ENCODE measurements at regions not wholly inside any gene's neighbourhood (a gene's known extent, or its start where the extent isn't known, plus 50 kb on each side); places are given as distances from the start of the nearest gene placed in this dataset.

DNA sequence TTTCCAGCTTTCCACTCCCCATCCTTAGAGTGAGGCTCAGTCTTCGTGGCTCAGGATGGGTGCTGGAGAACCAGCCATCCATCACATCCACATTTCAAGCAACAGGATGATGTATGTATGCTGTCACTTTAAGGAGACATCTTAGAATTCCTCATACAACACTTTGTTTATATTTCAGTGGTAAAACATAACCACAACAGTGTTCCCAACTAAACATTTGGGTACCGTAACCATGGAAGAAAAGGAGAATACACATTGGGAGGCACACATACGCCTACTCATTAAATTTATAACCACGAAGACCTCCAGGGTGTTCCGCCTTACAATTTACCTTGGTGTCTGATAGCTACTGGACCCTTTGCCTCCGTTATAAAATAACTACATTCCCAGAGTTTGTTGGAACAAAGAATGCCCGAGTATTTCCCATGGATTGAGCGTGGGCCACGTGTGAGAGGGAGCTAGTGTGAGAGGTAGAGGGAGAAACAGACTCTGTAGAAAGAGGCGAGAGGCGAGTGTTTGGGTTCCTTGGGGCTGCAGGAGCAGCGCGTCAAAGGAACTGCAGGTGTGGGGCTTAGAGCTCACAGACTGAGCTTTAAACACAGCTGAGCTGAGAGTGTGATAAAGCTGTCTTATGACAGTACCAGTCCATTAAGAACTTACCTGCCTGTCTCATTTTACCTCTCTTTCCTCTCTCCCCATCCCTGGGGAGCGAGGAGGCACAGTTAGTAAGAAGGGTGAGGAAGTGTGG, 111.5 kb upstream of the USP24 start:
- TF ChIP-seq JUND (IDR thresholded peaks at IDR 0.05; ENCODE audit: low read depth), result no peak
- DNase-seq (ENCODE audit: low read depth in 1 of 2, low spot score in 1 of 2), result no peak
- in situ Hi-C loops (cut with HindIII; ENCODE audit: low pct_unique_long_range_greater_than_20kb, low sequenced_read_pairs), result no loop called here

- in situ Hi-C loops (cut with HindIII; ENCODE audit: low pct_unique_long_range_greater_than_20kb, low sequenced_read_pairs), result no loop called here
- TF ChIP-seq JUND (IDR thresholded peaks at IDR 0.05; ENCODE audit: low read depth), result no peak
- DNase-seq (ENCODE audit: low read depth in 1 of 2, low spot score in 1 of 2), result no peak
These were observed 108.6 kb upstream of the USP24 start for GRCh38 chr1:55323760-55324159.

DNA sequence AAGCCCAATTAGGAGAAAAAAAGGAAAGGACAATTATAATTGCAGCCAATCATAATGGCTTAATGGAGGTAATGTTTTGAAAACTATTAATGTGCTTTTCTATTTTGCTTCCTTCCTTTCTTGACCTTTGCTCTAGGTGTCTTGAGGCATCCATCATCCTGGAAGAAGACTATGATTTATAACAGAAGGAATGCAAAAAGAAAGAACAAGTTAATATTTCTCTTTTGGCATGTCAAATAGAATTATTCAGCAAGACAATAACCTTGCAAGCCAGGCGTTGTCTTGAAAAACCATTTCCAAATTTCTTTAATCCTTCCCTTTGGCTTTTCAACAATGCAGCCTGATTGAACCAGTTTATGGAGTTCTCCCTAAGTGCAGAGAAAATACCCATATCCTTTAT, 107.7 kb upstream of the USP24 start:
- DNase-seq (ENCODE audit: low read depth in 1 of 2, low spot score in 1 of 2), result no peak
- TF ChIP-seq JUND (IDR thresholded peaks at IDR 0.05; ENCODE audit: low read depth), result no peak

DNA sequence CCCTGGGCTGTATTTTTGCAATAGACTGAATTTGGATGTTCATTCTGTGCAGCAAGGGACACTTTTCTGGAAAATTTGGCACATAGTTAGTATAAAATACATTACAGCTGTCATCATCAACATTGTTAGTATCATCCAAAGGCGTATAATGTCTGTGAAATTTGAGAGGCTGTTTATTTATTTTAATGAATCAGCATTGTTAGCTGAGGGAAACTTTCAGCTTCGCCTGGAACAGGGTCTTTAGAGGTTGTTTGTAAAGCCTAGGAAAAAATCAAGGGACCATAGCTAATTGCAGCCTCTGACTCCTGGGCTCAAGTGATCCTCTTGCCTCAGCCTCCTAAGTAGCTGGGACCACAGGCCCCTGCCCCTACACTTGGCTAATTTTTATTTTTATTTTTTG, 106.8 kb upstream of the USP24 start:
- in situ Hi-C loops (cut with HindIII; ENCODE audit: low pct_unique_long_range_greater_than_20kb, low sequenced_read_pairs), result no loop called here
- no peak for DNase-seq (ENCODE audit: low read depth in 1 of 2, low spot score in 1 of 2)
- TF ChIP-seq JUND (IDR thresholded peaks at IDR 0.05; ENCODE audit: low read depth), result no peak

More for the DNA sequence above, 107.7 kb upstream of the USP24 start:
- in situ Hi-C loops (cut with HindIII; ENCODE audit: low pct_unique_long_range_greater_than_20kb, low sequenced_read_pairs), result no loop called here

DNA sequence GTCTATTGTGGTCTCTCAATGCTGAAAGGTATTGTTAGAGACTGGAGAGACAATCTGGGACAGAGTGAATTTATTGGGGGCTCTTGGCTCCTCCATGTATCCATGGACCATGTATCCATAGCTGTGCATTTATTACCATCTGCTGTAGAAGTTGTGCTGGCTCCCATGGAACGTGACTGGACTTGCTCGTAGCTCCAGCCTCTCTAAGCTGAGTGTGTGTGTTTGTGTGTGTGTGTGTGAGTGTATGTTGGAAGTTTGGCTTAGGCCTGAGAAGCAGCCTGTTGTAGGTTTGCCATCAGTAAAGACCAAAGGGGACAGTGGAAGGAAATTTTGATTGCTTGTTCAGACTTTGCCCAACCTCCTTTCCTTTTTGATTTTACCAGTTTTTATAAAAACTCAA, 105.7 kb upstream of the USP24 start:
- DNase-seq (ENCODE audit: low read depth in 1 of 2, low spot score in 1 of 2), result no peak
- no peak for TF ChIP-seq JUND (IDR thresholded peaks at IDR 0.05; ENCODE audit: low read depth)
- in situ Hi-C loops (cut with HindIII; ENCODE audit: low pct_unique_long_range_greater_than_20kb, low sequenced_read_pairs), result no loop called here

- TF ChIP-seq JUND (IDR thresholded peaks at IDR 0.05; ENCODE audit: low read depth), result no peak
- no peak for DNase-seq (ENCODE audit: low read depth in 1 of 2, low spot score in 1 of 2)
- in situ Hi-C loops (cut with HindIII; ENCODE audit: low pct_unique_long_range_greater_than_20kb, low sequenced_read_pairs), result no loop called here
These were observed 103.1 kb upstream of the USP24 start for GRCh38 chr1:55318116-55318817.

- in situ Hi-C loops (cut with HindIII; ENCODE audit: low pct_unique_long_range_greater_than_20kb, low sequenced_read_pairs), result no loop called here
- DNase-seq (ENCODE audit: low read depth in 1 of 2, low spot score in 1 of 2), result no peak
- no peak for TF ChIP-seq JUND (IDR thresholded peaks at IDR 0.05; ENCODE audit: low read depth)
These were observed 102.5 kb upstream of the USP24 start for GRCh38 chr1:55317673-55318072.

DNA sequence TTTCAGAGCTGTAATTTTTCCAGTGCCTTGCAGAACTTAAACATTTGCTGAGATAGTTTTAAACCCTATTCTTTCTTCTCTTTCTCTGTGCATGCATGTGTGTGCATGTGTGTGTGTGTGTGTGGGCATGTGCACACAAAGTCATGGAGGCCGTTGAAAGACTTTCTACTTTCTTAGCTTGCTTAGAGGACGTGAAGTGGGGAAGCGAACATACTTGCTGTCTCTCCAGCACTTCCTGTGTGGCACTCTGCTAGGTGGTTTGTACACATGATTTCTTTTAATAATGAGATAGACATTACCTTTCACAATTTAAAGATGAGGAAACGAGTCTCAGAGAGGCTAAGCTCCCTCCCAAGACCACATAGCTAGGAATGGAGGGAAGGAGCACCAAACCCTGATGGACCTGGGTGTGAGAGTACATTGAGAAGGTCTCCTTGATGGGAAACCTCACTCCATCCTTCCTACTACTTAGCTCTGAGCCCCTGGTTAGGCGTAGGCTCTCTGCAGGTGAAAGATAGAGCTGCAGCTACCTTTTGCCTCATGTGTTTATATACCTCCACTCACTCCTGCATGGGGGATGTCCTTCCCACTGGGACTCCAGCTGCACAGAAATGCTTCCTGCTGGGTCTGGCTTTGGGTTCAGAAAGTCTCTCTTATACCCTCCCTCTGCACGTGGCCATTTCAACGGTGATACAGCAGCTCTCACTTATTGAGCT, 101.9 kb upstream of the USP24 start:
- no peak for DNase-seq (ENCODE audit: low read depth in 1 of 2, low spot score in 1 of 2)
- TF ChIP-seq JUND (IDR thresholded peaks at IDR 0.05; ENCODE audit: low read depth), result no peak
- in situ Hi-C loops (cut with HindIII; ENCODE audit: low pct_unique_long_range_greater_than_20kb, low sequenced_read_pairs), result no loop called here

DNA sequence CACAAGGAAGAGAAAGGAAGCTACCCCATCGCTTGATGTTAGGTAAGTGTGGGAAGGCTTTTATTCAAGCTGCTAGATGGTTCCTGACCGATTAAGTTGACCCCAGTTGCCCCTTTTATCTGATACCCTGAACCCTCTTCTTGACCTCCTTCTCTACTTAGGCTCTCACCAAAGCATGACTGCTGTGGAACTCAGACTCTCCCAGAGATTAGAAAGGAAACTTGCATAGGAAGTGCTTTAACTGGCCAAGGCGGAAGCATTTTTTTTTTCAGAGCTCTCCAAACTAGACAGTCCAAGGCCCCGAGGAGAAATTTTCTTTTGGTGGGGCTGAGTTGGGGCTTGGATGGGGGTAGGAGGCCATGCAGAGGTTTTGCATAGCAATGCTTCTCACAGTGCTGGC, 101.3 kb upstream of the USP24 start:
- DNase-seq (ENCODE audit: low read depth in 1 of 2, low spot score in 1 of 2), result no peak
- in situ Hi-C loops (cut with HindIII; ENCODE audit: low pct_unique_long_range_greater_than_20kb, low sequenced_read_pairs), result no loop called here
- TF ChIP-seq JUND (IDR thresholded peaks at IDR 0.05; ENCODE audit: low read depth), result no peak

- TF ChIP-seq JUND (IDR thresholded peaks at IDR 0.05; ENCODE audit: low read depth), result no peak
- in situ Hi-C loops (cut with HindIII; ENCODE audit: low pct_unique_long_range_greater_than_20kb, low sequenced_read_pairs), result no loop called here
- no peak for DNase-seq (ENCODE audit: low read depth in 1 of 2, low spot score in 1 of 2)
These were observed 100.4 kb upstream of the USP24 start for GRCh38 chr1:55315552-55315951.

GRCh38 chr1:55314740-55315139, 99.6 kb upstream of the USP24 start:
- no peak for TF ChIP-seq JUND (IDR thresholded peaks at IDR 0.05; ENCODE audit: low read depth)
- in situ Hi-C loops (cut with HindIII; ENCODE audit: low pct_unique_long_range_greater_than_20kb, low sequenced_read_pairs), result no loop called here
- DNase-seq (ENCODE audit: low read depth in 1 of 2, low spot score in 1 of 2), result no peak

DNA sequence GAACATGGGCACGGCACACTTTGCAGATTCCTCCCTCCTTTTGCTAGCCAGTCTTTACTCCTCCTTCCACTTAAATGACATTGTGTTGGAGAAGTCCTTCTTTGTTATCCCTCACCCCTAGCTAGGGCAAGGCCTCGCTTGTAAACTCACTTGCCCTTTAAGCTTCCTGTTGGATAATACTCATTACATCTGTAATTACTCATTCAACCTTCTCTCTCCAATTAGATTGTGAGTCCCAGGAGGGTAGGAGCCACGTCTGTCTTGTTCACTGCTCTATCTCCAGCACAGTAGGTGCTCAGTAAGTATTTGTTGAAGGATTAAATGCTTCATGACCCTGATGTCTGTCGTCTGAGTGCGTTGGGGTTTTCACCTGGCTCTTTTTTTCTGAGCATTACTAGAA, 98.7 kb upstream of the USP24 start:
- TF ChIP-seq JUND (IDR thresholded peaks at IDR 0.05; ENCODE audit: low read depth), result no peak
- DNase-seq (ENCODE audit: low read depth in 1 of 2, low spot score in 1 of 2), result no peak
- in situ Hi-C loops (cut with HindIII; ENCODE audit: low pct_unique_long_range_greater_than_20kb, low sequenced_read_pairs), result no loop called here

DNA sequence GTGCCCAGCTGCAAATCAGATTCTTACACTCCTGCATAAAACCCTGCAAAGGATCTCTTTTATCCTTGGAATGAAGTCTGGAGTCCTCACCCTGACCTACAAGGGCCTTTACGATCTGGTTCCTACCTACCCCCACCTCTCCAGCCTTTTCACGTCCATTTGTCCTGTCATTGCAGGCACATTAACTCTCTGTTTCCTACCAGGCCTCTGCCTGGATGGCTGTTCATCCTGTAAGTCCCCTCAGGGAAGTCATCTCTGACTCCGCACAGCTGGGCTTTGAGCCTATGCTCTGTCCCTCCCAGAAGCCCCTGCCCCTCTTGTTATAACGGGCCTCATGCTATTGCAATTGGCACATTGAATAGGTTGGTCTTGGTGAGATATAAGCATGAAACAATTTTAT, 96.8 kb upstream of the USP24 start:
- in situ Hi-C loops (cut with HindIII; ENCODE audit: low pct_unique_long_range_greater_than_20kb, low sequenced_read_pairs), result no loop called here
- no peak for TF ChIP-seq JUND (IDR thresholded peaks at IDR 0.05; ENCODE audit: low read depth)
- no peak for DNase-seq (ENCODE audit: low read depth in 1 of 2, low spot score in 1 of 2)
